ENCODE measurements at regions not wholly inside any gene's neighbourhood (a gene's known extent, or its start where the extent isn't known, plus 50 kb on each side); places are given as distances from the start of the nearest gene placed in this dataset.
A peak's percentile ranks its signal among the peaks of the same experiment; 100 is the strongest.

GRCh38 chr9:12091865-12092527 lies 601.2 kb upstream of the TYRP1 start:
- peak; percentile 84 for DNase-seq (ENCODE audit: low read depth, low spot score)

- DNase-seq (ENCODE audit: low read depth, low spot score), result no peak
Measured at GRCh38 chr9:12094046-12094445, 599.1 kb upstream of the TYRP1 start.

- no peak for DNase-seq (ENCODE audit: low read depth, low spot score)
Measured at GRCh38 chr9:12095931-12096330, 597.3 kb upstream of the TYRP1 start.

- no peak for DNase-seq (ENCODE audit: low read depth, low spot score)
Measured at GRCh38 chr9:12133416-12133815, 559.8 kb upstream of the TYRP1 start.

- DNase-seq (ENCODE audit: low read depth, low spot score), result no peak
Measured at GRCh38 chr9:12141422-12141821, 551.8 kb upstream of the TYRP1 start.

GRCh38 chr9:12155401-12156134 lies 537.6 kb upstream of the TYRP1 start:
- no peak for DNase-seq (ENCODE audit: low read depth, low spot score)

- DNase-seq (ENCODE audit: low read depth, low spot score), result no peak
Measured at GRCh38 chr9:12162181-12162815, 530.9 kb upstream of the TYRP1 start.

GRCh38 chr9:12163723-12164458 lies 529.3 kb upstream of the TYRP1 start:
- no peak for DNase-seq (ENCODE audit: low read depth, low spot score)

- no peak for DNase-seq (ENCODE audit: low read depth, low spot score)
Measured at GRCh38 chr9:12166518-12166917, 526.7 kb upstream of the TYRP1 start.

- DNase-seq (ENCODE audit: low read depth, low spot score), result no peak
Measured at GRCh38 chr9:12170456-12170855, 522.7 kb upstream of the TYRP1 start.

GRCh38 chr9:12178634-12179033 lies 514.6 kb upstream of the TYRP1 start:
- DNase-seq (ENCODE audit: low read depth, low spot score), result no peak

GRCh38 chr9:12182806-12183205 lies 510.4 kb upstream of the TYRP1 start:
- DNase-seq (ENCODE audit: low read depth, low spot score), result no peak

GRCh38 chr9:12183321-12183720 lies 509.9 kb upstream of the TYRP1 start:
- DNase-seq (ENCODE audit: low read depth, low spot score), result no peak

- no peak for DNase-seq (ENCODE audit: low read depth, low spot score)
Measured at GRCh38 chr9:12185856-12186255, 507.3 kb upstream of the TYRP1 start.

GRCh38 chr9:12191630-12192029 lies 501.6 kb upstream of the TYRP1 start:
- DNase-seq (ENCODE audit: low read depth, low spot score), result no peak

GRCh38 chr9:12194731-12195130 lies 498.5 kb upstream of the TYRP1 start:
- no peak for DNase-seq (ENCODE audit: low read depth, low spot score)

GRCh38 chr9:12195456-12195855 lies 497.7 kb upstream of the TYRP1 start:
- DNase-seq (ENCODE audit: low read depth, low spot score), result no peak

- peak; percentile 7 for DNase-seq (ENCODE audit: low read depth, low spot score)
Measured at GRCh38 chr9:12204512-12204911, 488.7 kb upstream of the TYRP1 start.

- DNase-seq (ENCODE audit: low read depth, low spot score), result no peak
Measured at GRCh38 chr9:12212860-12213259, 480.3 kb upstream of the TYRP1 start.

- no peak for DNase-seq (ENCODE audit: low read depth, low spot score)
Measured at GRCh38 chr9:12221470-12221869, 471.7 kb upstream of the TYRP1 start.

- DNase-seq (ENCODE audit: low read depth, low spot score), result no peak
Measured at GRCh38 chr9:12224449-12224848, 468.7 kb upstream of the TYRP1 start.

GRCh38 chr9:12230708-12231107 lies 462.5 kb upstream of the TYRP1 start:
- no peak for DNase-seq (ENCODE audit: low read depth, low spot score)
